ENCODE measurements at regions not wholly inside any gene's neighbourhood (a gene's known extent, or its start where the extent isn't known, plus 50 kb on each side); places are given as distances from the start of the nearest gene placed in this dataset.

DNA sequence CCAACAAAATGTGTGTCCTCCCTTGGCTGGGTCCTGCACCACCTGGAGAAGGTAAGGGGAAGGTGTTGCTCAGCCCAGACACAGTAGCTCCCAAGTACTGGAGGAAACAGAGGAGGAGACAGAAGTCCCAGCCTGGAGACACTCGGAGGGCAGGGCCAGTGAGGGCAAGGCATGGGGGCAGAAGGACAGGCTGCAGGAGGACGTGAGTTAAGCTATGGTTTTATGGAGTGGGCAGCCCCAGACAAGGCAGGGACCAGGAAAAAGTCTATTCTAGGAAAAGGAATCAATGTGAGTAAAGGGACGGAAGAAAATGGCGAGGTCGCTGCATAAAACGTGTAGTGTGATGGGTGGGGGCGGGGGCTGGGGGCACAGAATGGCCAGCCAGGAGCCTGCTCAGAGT, 210.1 kb upstream of the DIO3 start:
- no peak for DNase-seq (ENCODE audit: low read depth, low spot score)

DNA sequence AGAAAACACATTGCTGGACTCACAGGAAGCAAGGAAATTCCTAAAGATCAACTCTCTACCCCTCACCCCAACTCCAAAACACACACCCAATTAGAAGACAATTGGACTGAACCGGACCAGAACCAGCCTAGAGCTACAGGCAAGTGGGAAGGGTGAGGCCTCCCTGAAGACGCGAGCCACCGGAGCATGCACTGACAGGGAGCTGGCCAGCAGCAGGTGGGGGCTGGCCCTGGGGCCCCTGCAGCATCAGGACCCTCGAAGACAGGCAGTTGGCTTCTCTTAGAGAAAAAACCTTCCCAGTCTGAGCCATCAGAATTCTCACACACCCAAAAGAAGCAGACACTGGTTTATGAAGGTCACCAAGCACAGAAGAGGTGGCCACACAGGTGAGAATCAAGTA, 209.5 kb upstream of the DIO3 start:
- no peak for DNase-seq (ENCODE audit: low read depth, low spot score)

DNA sequence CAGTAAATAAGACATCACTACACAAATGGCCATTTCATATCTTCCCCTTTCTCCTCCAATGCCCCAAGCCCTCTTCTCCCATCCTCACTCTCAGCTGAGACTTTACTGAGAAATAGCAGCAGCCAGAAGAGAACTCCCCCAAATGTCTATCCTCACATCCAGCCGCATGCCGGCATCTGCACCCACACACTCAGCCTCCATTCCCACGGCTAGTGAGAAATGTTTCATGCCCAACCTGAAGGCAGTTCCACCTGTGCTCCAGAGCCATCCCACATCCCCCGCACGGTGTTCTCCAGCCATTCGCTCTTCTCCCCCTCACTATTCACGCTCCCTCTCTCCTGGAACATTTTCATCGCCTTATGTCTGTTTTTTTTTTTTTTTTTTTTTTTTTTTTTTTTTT, 208.7 kb upstream of the DIO3 start:
- no peak for DNase-seq (ENCODE audit: low read depth, low spot score)

DNA sequence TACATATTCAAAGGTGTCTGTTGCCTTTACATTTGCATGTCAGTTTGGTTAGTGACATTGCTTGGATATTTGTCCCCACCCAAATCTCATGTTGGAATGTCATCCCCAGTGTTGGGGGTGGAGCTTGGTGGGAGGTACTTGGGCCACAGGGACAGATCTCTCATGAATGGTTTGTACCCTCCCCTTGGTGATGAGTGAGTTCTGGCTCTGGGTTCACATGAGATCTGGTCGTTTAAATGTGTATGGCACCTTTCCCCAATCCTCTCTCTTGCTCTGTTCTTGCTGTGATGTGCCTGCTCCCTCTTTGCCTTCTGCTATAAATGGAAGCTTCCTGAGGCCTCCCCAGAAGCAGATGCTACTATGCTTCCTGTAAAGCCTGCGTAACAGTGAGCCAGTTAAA, 207.9 kb upstream of the DIO3 start:
- DNase-seq (ENCODE audit: low read depth, low spot score): no peak

DNA sequence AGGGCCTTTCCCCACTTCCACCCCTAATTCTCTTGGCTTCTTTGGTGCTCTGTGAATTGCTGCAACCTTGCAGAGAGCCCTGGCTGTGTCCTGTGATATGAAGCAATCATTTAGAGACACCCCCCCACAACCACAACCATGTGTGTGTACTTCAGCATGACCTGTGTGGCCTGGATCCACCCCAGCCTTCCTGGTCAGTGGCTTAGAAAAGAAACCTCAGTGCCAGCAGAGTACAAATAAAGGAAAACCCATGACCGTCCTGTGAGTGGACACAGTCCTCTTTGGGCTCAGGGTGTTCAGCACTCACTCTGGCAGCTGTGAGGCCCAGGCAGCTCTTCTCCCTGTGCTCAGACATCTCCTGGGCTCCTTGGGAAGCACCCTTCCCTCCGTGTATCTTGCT, 206.6 kb upstream of the DIO3 start:
- no peak for DNase-seq (ENCODE audit: low read depth, low spot score)

DNA sequence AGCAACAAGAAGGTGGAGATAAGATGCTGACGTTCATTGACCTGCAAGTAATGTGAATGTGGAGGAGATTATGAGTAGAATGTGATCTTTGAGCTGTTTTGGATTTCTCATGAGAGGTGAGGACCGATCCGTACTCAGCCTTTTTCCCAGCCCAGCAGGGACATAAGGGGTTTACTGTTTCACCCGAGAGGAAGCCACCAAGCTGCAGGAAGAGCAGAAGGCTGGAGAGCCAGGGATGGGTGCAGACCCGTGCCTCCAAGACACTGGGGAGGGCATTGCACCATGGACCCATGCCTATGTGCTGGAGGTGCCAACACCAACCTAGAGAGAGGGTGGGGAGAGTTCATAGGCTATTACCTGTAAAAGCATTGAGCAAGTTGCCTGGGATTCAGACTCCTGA, 206.0 kb upstream of the DIO3 start:
- DNase-seq (ENCODE audit: low read depth, low spot score): no peak

DNA sequence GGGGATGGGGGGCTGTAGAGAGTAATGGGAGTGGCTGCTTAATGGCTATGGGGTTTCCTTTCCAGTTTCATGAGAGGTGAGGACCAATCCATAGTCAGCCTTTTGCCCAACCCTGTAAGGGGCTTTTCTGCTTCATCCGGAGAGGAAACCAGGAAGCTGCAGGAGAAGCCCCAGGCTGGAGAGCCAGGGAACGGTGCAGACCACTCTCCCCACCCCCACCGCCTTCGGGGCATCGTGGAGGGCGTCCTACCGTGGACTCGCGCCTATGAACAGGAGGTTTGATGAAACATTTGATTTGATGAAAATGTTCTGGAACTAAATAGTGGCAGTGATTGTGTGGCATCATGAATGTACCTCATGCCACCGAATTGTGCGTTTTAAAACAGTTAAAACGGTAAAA, 204.3 kb upstream of the DIO3 start:
- no peak for DNase-seq (ENCODE audit: low read depth, low spot score)

DNA sequence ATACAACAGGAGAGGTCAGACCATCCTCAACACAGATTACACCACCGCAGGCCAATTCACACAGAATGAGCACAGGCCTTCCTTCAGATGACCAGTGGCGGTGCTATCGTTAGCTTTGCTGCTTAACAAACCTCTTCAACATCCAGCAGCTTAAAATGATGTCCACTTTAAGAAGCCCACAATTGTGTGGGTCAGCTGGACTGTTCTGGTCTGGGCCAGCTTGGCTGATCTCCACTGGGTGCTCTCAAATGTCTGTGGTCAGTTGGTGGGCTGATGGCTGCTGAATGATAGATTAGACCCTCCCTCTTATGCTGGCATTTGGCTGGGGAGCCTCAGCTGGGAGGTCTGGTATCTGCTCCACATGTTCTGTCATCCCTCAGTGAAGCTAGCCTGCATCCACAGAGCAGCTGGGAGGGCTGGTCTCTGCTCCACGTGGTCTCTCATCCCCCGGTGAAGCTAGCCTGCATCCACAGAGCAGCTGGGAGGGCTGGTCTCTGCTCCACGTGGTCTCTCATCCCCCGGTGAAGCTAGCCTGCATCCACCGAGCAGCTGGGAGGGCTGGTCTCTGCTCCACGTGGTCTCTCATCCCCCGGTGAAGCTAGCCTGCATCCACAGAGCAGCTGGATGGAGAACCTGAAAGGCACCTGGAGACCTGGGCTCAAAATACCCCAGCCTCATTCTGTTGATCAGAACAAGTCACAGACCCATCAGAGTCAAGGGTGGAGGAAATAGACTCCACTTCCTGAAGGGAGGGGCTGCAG, 203.6 kb upstream of the DIO3 start:
- DNase-seq (ENCODE audit: low read depth, low spot score): no peak

DNA sequence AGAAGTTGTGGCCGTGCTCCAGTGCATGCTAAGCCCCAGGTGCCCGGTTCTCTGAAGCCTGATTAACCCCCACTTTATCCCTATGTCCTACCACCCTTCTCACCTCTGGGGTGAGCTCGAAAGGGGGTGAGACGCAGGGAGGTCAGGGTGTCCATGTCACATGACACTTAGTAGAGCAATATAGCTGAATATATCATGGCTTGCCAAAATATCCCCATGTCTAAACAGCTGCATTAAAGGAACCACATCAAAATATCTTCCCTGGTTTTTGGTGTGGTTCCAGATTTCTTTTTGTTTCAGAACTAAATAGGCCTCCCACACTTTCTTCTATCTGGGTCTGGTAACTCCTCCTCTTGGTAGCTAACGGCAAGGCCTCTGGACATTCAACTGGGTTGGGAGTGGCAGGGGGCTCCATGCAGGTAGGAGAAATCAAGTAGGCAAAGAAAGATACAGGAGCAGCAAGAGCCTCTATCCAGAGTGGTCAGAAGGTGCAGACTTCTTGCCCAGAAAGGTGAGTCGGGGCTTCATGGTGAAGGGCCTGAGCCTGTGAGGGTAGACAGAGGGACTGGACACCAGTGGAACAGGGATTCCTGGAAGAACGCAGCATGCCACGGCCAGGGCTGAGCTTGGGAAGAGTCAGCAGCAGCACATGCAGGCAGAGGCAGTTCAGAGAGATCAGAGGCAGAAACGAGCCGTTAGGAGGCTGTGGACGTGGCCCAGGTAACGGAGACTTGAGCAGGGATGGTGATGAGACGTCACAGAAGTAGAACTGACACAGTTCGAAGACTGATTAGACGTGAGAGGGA, 202.8 kb upstream of the DIO3 start:
- no peak for DNase-seq (ENCODE audit: low read depth, low spot score)

DNA sequence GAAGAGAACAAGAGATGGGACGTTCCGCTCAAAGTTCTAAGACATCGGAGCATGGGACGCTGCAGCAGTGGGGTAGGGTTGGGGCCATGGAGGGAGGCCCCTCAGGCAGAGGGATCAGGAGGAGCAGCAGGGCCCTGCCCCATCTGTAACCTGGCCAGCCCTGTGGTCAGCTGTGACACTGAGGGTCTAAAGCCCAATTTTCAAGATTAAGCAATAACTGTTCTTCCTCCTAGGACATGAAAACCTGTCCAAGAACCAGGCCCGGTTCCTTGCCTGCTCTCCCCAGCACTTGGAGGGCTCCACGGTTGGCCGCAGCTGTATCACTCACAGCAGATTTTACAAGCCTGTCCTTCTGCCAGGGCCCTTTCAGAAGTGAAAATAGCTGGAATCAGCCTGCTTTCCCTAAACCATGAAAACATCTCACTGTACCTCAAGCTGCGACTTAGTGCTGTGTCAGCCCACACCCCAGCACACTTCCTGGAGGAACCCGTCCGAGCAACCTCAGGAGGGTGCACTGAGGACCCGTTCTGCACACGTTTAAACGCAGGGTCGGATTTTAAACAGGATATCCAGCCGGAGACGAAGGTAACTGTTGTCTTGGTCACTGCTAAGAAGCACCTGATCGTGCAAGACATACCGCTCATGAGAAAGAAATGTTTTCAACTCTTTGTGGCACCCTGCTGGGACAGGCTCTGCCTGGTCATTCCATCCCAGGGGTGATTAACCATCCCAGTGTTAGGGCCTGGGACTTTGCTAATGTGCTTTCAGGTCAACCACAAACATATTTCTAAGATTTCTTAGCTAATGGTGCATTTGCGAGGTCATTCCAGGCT, 201.9 kb upstream of the DIO3 start:
- DNase-seq (ENCODE audit: low read depth, low spot score): no peak

DNA sequence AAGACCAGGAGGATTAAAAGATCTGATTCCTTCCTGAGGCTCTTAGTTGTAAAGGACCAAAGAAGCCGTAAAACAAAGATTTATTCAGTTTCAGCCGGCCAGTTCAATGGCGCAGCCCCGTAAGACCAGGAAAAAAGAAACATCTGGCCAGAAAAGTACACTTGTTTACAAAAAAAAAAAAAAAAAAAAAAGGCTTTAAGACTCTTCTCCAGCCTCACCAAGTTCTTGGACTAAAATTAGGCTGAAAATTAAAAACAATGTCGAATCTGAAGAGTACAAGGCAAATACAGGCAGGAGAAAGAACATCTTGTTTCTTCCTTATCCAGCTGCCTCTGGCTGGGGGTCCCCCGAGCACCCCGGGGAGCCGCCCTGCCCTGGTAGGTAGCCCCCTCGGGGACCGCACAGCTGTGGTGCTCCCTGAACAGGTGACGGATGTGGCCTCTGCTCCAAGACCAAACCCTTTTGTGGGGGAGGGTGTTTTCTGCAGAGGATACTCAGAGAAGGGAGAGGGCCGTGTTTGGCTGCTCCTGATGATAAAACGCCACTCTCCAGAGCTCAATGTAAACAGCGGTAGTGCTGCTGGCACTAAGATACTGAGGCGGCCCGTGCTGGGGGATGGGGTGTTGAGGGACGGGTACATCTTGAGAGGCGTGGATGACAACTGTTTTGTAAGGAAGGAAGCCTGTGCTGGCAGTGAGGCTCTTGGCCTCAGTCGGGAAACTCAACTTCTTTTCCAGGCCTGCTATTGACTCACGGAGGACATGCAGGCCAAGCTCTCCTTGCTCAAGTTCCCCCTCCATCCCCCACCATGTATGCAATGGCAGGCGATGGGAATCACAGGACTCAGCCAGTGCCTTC, 201.0 kb upstream of the DIO3 start:
- no peak for DNase-seq (ENCODE audit: low read depth, low spot score)

DNA sequence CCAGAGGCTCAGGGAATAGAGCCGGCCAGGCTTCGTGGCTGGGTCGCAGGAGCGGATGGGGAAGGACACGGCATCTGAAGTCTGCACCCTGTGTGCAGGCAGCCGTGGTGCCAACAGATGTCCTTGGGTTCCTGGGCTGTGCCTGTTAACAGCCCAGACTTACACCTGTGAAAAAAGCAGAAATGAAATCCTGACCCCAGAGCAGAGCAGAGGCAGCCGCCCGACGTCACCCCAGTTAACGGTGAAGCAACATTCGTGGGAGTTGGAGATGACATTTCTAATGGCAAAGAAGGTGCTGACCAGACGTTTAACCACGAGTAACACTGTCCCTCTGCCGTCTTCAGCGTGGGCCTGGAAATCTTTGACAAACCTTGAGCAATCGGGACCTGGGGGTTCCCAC, 200.3 kb upstream of the DIO3 start:
- DNase-seq (ENCODE audit: low read depth, low spot score): no peak

DNA sequence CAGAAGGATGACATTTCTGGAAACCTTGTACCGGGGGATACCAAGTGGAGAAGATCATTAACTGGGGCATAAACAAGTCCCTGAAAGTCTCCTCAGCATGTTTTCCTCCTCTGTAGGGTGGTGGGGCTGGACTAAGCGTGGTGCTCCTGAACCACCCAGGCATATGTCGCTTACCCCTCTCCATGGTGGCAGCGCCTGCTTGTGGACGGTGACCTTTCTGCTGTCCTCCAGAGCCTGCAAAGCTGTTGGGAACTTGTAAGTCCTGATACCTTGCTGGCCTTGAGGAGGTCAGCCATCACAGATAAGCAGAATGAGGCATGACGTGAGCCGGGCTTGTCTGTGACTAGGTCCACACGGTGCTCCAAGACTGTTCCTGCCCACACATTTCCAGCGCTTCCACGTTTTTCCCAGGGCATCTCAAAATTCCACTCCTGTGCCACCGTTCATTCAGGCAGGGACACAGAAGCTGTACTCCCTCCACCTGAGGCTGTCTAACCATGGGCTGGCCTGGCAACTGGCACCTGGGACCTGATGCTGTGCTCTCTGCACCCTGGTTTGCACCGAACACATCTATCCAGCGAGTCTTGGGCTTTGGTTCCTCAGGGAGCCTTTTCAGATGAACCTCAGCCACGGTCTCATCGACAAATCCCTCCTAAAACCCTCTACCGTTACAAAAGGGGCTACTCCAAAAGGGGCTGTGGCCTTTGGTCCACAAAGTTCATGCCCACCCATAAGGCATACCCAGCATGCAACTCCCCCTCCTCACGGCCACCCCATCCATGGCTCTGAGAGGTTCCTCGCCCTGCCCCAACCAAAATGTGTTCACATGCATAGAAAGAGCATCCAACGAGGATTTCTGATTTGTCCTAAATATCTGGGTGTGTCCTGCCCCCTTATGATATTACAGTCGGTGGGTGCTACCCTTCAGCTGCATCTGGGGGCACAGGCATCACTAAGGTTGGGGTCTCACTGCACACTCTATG, 199.6 kb upstream of the DIO3 start:
- no peak for DNase-seq (ENCODE audit: low read depth, low spot score)

DNA sequence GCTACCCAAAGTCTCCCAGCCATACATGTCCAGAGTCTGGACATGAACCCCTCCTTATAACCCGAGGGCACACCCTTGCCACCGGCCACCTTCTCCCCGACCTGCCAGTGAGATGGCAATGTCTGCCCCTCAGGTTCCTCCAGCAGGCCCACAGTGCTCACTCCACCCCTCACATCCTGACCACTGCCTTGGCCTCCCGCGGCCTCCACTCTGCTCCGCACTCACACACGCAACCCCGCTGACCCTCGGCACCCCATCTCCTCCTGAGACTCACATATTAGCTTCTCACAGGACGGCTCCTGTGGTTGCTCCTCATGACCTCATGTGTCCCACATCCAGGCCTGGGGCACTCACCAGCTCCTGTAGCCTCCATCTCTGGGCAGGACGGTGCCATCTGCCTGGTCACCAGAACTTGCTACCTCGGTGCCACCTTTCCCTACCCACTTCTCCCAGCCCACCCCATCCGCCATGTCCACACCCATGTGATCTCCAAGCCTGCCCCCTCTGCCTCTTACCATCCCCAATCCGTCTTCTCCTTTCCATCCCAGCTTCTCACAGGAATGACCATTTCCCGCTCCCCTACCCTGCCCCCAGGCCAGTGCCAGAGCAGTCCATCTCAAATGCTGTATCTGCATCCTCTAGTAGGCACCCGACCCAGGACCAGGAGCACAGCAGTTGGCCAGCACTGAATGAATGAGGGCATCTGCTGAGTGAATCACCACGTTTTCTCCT, 198.6 kb upstream of the DIO3 start:
- no peak for DNase-seq (ENCODE audit: low read depth, low spot score)

DNA sequence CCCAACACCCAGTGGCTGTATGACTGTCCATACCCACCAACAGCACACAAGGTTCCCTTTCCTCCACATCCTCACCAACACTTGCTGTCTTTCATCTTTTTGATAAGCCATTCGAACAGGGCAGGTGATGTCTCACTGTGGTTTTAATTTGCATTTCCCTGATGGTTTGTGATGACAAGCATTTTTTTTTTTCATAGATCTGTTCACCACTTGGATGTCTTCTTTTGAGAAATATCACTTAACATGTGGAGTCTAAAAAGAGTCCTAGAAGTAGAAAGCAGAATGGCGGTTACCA, 198.1 kb upstream of the DIO3 start:
- DNase-seq (ENCODE audit: low read depth, low spot score): no peak

DNA sequence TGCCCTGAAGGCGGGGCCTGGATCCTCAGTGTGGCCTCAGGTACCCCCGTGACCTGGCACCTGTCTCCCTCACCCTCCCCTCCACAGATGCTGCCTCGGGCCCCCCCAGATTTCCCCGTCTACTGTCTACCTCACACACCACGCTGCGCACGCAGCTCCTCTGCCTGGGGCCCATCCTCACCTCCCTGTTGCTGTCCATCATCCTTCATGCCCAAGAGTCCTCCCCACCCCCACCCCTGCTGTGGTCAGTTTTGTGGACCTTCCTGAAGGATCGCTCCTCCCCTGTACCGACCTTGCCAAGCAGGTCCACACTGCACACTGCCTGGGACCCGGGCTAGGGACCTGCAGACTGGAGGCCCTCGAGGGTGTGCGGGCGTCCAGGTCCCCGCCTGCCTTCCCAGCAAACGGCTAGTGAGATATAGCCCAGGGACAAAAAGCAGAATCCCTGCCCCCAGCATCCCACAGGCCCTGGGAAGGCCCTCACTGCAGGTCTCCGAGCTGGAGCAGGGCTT, 197.4 kb upstream of the DIO3 start:
- no peak for DNase-seq (ENCODE audit: low read depth, low spot score)

DNA sequence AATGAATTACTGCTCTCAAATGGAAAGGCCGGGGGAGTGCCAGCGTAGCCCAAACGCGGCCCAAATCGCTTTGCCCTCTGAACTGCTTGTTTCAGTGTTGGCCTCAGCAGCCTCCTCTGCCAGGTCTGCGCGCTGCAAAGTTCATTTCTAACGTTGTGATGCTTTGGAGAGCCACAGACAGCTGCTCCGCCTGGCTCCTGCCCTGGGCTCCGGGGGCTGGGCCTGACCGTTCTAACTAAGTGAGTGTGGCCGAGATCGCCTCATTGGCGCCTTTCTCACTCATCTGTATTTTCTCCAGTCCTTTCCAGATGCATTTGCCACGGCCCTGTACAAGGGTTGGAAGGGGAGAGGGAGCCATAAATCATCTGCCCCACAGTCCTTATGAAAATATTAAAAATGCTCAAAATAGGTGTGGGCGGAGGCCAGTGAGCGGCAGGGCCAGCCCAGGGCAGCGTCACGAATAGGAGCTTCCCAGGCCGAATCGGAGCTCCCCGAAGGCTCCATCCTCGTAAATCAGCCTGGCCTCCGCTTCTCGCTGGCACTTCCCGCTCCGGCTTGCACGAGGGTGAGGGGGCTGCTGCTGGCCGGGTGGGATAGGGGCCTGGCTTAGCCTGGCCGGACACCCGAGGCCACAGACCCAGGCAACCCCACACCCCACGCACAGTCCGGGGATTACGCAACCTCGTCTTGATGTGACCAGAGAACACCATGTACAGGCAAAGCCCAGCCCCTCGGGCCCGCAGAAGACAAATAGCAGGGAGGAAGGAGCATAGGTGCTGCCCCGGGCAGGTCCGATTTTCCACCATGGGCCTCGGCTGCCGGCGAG, 196.6 kb upstream of the DIO3 start:
- DNase-seq (ENCODE audit: low read depth, low spot score): no peak

DNA sequence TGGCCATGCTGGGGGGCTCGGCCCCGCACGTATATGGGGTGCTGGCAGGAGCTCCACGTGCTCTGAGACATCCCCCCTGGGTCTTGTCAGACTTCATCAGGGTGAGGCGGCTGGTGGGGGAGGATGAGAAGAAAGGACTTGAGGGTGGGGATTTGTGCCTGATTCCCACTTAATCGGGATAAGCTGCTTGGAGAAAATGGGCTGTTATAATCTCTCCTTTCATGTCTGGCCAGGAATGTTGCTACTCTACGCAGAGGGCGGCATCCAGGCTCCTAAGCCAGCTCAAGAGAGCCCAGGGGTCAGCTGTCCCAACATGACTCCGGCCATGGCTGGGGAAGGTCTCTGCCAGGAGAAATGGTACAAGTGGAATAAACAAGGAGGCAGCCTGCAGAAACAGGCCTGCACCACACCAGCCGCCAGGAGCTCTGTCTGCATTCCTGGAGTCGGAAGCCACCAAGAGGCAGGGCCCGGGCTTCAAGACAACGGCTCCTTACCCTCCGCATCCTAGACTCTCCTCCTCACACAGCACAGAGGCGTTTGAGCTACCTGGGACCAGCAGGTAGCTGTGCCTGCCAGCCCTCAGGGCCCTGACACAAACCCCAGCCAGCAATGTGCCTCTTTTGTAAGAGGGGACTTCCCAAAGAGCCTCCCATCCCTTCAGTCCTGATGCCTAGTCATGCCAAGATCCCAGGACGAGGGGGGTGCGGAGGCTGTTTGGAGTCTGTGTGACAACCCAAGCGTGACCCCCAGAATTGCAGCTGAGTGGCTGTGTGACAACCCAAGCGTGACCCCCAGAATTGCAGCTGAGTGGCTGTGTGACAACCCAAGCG, 195.8 kb upstream of the DIO3 start:
- DNase-seq (ENCODE audit: low read depth, low spot score): no peak

Data from activated CD4-positive, CD25-positive, alpha-beta regulatory T cell treated with anti-CD3 and anti-CD28 coated beads, Interleukin-2, amount 50 U/mL, for 16 hours (primary cell).